PFSK-1 (cell line): ENCODE measurements at regions not wholly inside any gene's neighbourhood (a gene's known extent, or its start where the extent isn't known, plus 50 kb on each side); places are given as distances from the start of the nearest gene placed in this dataset.

Experiments used
- POLR2AphosphoS5 ChIP-seq: IDR thresholded peaks from 2 replicates; pipeline ENCODE4 v1.6.1; 2012; ENCODE audit warnings: low read depth, mild to moderate bottlenecking, control low read depth, low read length, moderate library complexity
- TAF1 ChIP-seq: IDR thresholded peaks from 2 replicates; pipeline ENCODE4 v1.6.1; 2012; ENCODE audit warnings: low read length, control low read depth, borderline replicate concordance; ENCODE audit not compliant: insufficient read depth

GRCh38 chr18:1595195-1595594, 690.5 kb downstream of the ADCYAP1 start:
- TF ChIP-seq TAF1 = no peak
- TF ChIP-seq POLR2AphosphoS5 = no peak
